ENCODE measurements at regions not wholly inside any gene's neighbourhood (a gene's known extent, or its start where the extent isn't known, plus 50 kb on each side); places are given as distances from the start of the nearest gene placed in this dataset.

GRCh38 chr6:84554074-84554473 lies 210.3 kb downstream of the TBX18 start:
- no peak for TF ChIP-seq CTCF (IDR thresholded peaks at IDR 0.05)
- H3K36me3 Mint-ChIP-seq (ENCODE audit: unreplicated experiment) = no peaks in the 10 kb centered on the region
- no peak overlapping the region for H3K4me3 Mint-ChIP-seq (ENCODE audit: unreplicated experiment)
- H3K4me1 Mint-ChIP-seq (ENCODE audit: unreplicated experiment) = peaks cover 6% of the 10 kb centered on the region
- no peak for DNase-seq (ENCODE audit: extremely low spot score, unreplicated experiment)
- no peaks in the 10 kb centered on the region for H3K27me3 Mint-ChIP-seq (ENCODE audit: unreplicated experiment)
- H3K9me3 Mint-ChIP-seq (ENCODE audit: unreplicated experiment) = peaks cover 5% of the 10 kb centered on the region
- no peak overlapping the region for H3K27ac Mint-ChIP-seq (ENCODE audit: unreplicated experiment)

GRCh38 chr6:84553527-84553926 lies 210.9 kb downstream of the TBX18 start:
- no peak for TF ChIP-seq CTCF (IDR thresholded peaks at IDR 0.05)
- H3K27me3 Mint-ChIP-seq (ENCODE audit: unreplicated experiment) = no peaks in the 10 kb centered on the region
- H3K9me3 Mint-ChIP-seq (ENCODE audit: unreplicated experiment) = peaks cover 5% of the 10 kb centered on the region
- peaks cover 6% of the 10 kb centered on the region for H3K4me1 Mint-ChIP-seq (ENCODE audit: unreplicated experiment)
- DNase-seq (ENCODE audit: extremely low spot score, unreplicated experiment) = no peak
- no peaks in the 10 kb centered on the region for H3K36me3 Mint-ChIP-seq (ENCODE audit: unreplicated experiment)
- H3K27ac Mint-ChIP-seq (ENCODE audit: unreplicated experiment) = no peak overlapping the region
- H3K4me3 Mint-ChIP-seq (ENCODE audit: unreplicated experiment) = no peak overlapping the region

- H3K27ac Mint-ChIP-seq (ENCODE audit: unreplicated experiment) = no peak overlapping the region
- no peak overlapping the region for H3K4me3 Mint-ChIP-seq (ENCODE audit: unreplicated experiment)
- no peak for DNase-seq (ENCODE audit: extremely low spot score, unreplicated experiment)
- H3K27me3 Mint-ChIP-seq (ENCODE audit: unreplicated experiment) = no peaks in the 10 kb centered on the region
- H3K36me3 Mint-ChIP-seq (ENCODE audit: unreplicated experiment) = no peaks in the 10 kb centered on the region
- peaks cover 2% of the 10 kb centered on the region for H3K4me1 Mint-ChIP-seq (ENCODE audit: unreplicated experiment)
- peaks cover 5% of the 10 kb centered on the region for H3K9me3 Mint-ChIP-seq (ENCODE audit: unreplicated experiment)
- no peak for TF ChIP-seq CTCF (IDR thresholded peaks at IDR 0.05)
These were observed 212.6 kb downstream of the TBX18 start for GRCh38 chr6:84551797-84552196.

GRCh38 chr6:84549917-84550316 lies 214.5 kb downstream of the TBX18 start:
- DNase-seq (ENCODE audit: extremely low spot score, unreplicated experiment) = no peak
- Mint-ChIP-seq H3K36me3 (ENCODE audit: unreplicated experiment) (no peaks in the 10 kb centered on the region), H3K27ac (ENCODE audit: unreplicated experiment) (no peak overlapping the region), H3K4me3 (ENCODE audit: unreplicated experiment) (no peak overlapping the region), H3K9me3 (ENCODE audit: unreplicated experiment) (peaks cover 5% of the 10 kb centered on the region), H3K27me3 (ENCODE audit: unreplicated experiment) (no peaks in the 10 kb centered on the region), H3K4me1 (ENCODE audit: unreplicated experiment) (no peaks in the 10 kb centered on the region)
- TF ChIP-seq CTCF (IDR thresholded peaks at IDR 0.05) = no peak

- no peak for TF ChIP-seq CTCF (IDR thresholded peaks at IDR 0.05)
- DNase-seq (ENCODE audit: extremely low spot score, unreplicated experiment) = no peak
These were observed 217.0 kb downstream of the TBX18 start for GRCh38 chr6:84547341-84547801.

More at GRCh38 chr6:84547341-84547801, 217.0 kb downstream of the TBX18 start:
- Mint-ChIP-seq H3K27me3 (ENCODE audit: unreplicated experiment) (no peaks in the 10 kb centered on the region), H3K4me1 (ENCODE audit: unreplicated experiment) (no peaks in the 10 kb centered on the region), H3K27ac (ENCODE audit: unreplicated experiment) (no peak overlapping the region), H3K9me3 (ENCODE audit: unreplicated experiment) (peaks cover 25% of the 10 kb centered on the region), H3K36me3 (ENCODE audit: unreplicated experiment) (peaks cover 3% of the 10 kb centered on the region), H3K4me3 (ENCODE audit: unreplicated experiment) (no peak overlapping the region)

Measured in osteocyte (in vitro differentiated cells).